ENCODE measurements at regions not wholly inside any gene's neighbourhood (a gene's known extent, or its start where the extent isn't known, plus 50 kb on each side); places are given as distances from the start of the nearest gene placed in this dataset.

- POLR2A ChIA-PET: no interaction called here
- H3K4me3 Mint-ChIP-seq: no peak overlapping the region
- H3K36me3 Mint-ChIP-seq (ENCODE audit: low read depth): no peaks in the 10 kb centered on the region
- no peaks in the 10 kb centered on the region for H3K27me3 Mint-ChIP-seq (ENCODE audit: low read depth)
- H3K27ac Mint-ChIP-seq: no peak overlapping the region
- H3K4me1 Mint-ChIP-seq (ENCODE audit: low read depth): no peaks in the 10 kb centered on the region
- no peak for ATAC-seq
- no peaks in the 10 kb centered on the region for H3K9me3 Mint-ChIP-seq (ENCODE audit: insufficient read depth)
- CTCF ChIA-PET: no interaction called here
- no peak for DNase-seq
Measured at GRCh38 chr12:28122756-28123155, 67.5 kb upstream of the CCDC91 start.

GRCh38 chr12:28127455-28127854 is 62.8 kb upstream of the CCDC91 start:
- no peak overlapping the region for H3K27ac Mint-ChIP-seq
- H3K4me1 Mint-ChIP-seq (ENCODE audit: low read depth): no peaks in the 10 kb centered on the region
- no peak for DNase-seq
- no peaks in the 10 kb centered on the region for H3K27me3 Mint-ChIP-seq (ENCODE audit: low read depth)
- H3K9me3 Mint-ChIP-seq (ENCODE audit: insufficient read depth): no peaks in the 10 kb centered on the region
- no peaks in the 10 kb centered on the region for H3K36me3 Mint-ChIP-seq (ENCODE audit: low read depth)
- ChIA-PET CTCF (interaction anchor here (1.2 kb wide), 1 partner anchor 8 kb away, joined by 3 read pairs; no protein-coding TSS in a partner anchor), POLR2A (no interaction called here)
- no peak overlapping the region for H3K4me3 Mint-ChIP-seq
- no peak for ATAC-seq

- DNase-seq (no peak), ATAC-seq (no peak)
- ChIA-PET CTCF (no interaction called here), POLR2A (no interaction called here)
- H3K9me3 Mint-ChIP-seq (ENCODE audit: insufficient read depth): no peaks in the 10 kb centered on the region
- no peaks in the 10 kb centered on the region for H3K36me3 Mint-ChIP-seq (ENCODE audit: low read depth)
- H3K4me1 Mint-ChIP-seq (ENCODE audit: low read depth): no peaks in the 10 kb centered on the region
- peaks cover under 1% of the 10 kb centered on the region for H3K27me3 Mint-ChIP-seq (ENCODE audit: low read depth)
- no peak overlapping the region for H3K4me3 Mint-ChIP-seq
- H3K27ac Mint-ChIP-seq: no peak overlapping the region
Measured at GRCh38 chr12:28129031-28129430, 61.2 kb upstream of the CCDC91 start.

- Mint-ChIP-seq H3K36me3 (ENCODE audit: low read depth) (no peaks in the 10 kb centered on the region), H3K9me3 (ENCODE audit: insufficient read depth) (no peaks in the 10 kb centered on the region), H3K4me3 (no peak overlapping the region), H3K27ac (no peak overlapping the region), H3K4me1 (ENCODE audit: low read depth) (no peaks in the 10 kb centered on the region), H3K27me3 (ENCODE audit: low read depth) (peaks cover 3% of the 10 kb centered on the region)
- no peak for DNase-seq
- ATAC-seq: no peak
- CTCF ChIA-PET: no interaction called here
- POLR2A ChIA-PET: no interaction called here
Measured at GRCh38 chr12:28130234-28130624, 60.0 kb upstream of the CCDC91 start.

GRCh38 chr12:28130625-28131598 is 59.3 kb upstream of the CCDC91 start:
- ATAC-seq: no peak
- no peak overlapping the region for H3K27ac Mint-ChIP-seq
- H3K36me3 Mint-ChIP-seq (ENCODE audit: low read depth): no peaks in the 10 kb centered on the region
- DNase-seq: no peak
- H3K9me3 Mint-ChIP-seq (ENCODE audit: insufficient read depth): no peaks in the 10 kb centered on the region
- H3K4me1 Mint-ChIP-seq (ENCODE audit: low read depth): no peaks in the 10 kb centered on the region
- ChIA-PET CTCF (no interaction called here), POLR2A (no interaction called here)
- H3K27me3 Mint-ChIP-seq (ENCODE audit: low read depth): peaks cover 3% of the 10 kb centered on the region
- no peak overlapping the region for H3K4me3 Mint-ChIP-seq

- no peak for DNase-seq
- H3K27ac Mint-ChIP-seq: no peak overlapping the region
- peaks cover 3% of the 10 kb centered on the region for H3K27me3 Mint-ChIP-seq (ENCODE audit: low read depth)
- ChIA-PET CTCF (no interaction called here), POLR2A (no interaction called here)
- no peak overlapping the region for H3K4me3 Mint-ChIP-seq
- no peak for ATAC-seq
- no peaks in the 10 kb centered on the region for H3K4me1 Mint-ChIP-seq (ENCODE audit: low read depth)
- no peaks in the 10 kb centered on the region for H3K36me3 Mint-ChIP-seq (ENCODE audit: low read depth)
- no peaks in the 10 kb centered on the region for H3K9me3 Mint-ChIP-seq (ENCODE audit: insufficient read depth)
Measured at GRCh38 chr12:28132398-28132797, 57.9 kb upstream of the CCDC91 start.

- DNase-seq (no peak), ATAC-seq (no peak)
- Mint-ChIP-seq H3K9me3 (ENCODE audit: insufficient read depth) (no peaks in the 10 kb centered on the region), H3K4me1 (ENCODE audit: low read depth) (no peaks in the 10 kb centered on the region), H3K4me3 (no peak overlapping the region), H3K27ac (no peak overlapping the region), H3K27me3 (ENCODE audit: low read depth) (peaks cover 3% of the 10 kb centered on the region), H3K36me3 (ENCODE audit: low read depth) (no peaks in the 10 kb centered on the region)
- POLR2A ChIA-PET: no interaction called here
- CTCF ChIA-PET: interaction anchor here (0.6 to 1.6 kb wide), 2 partner anchors 9 to 26 kb away, joined by 3 read pairs; no protein-coding TSS in a partner anchor
Measured at GRCh38 chr12:28135801-28136439, 54.3 kb upstream of the CCDC91 start.

- ChIA-PET CTCF (no interaction called here), POLR2A (no interaction called here)
- Mint-ChIP-seq H3K36me3 (ENCODE audit: low read depth) (no peaks in the 10 kb centered on the region), H3K4me3 (no peak overlapping the region), H3K27me3 (ENCODE audit: low read depth) (peaks cover 6% of the 10 kb centered on the region), H3K27ac (no peak overlapping the region), H3K4me1 (ENCODE audit: low read depth) (no peaks in the 10 kb centered on the region), H3K9me3 (ENCODE audit: insufficient read depth) (no peaks in the 10 kb centered on the region)
- ATAC-seq (no peak), DNase-seq (no peak)
Measured at GRCh38 chr12:28137414-28137813, 52.8 kb upstream of the CCDC91 start.

GRCh38 chr12:28140404-28140803 is 49.9 kb upstream of the CCDC91 start:
- H3K4me1 Mint-ChIP-seq (ENCODE audit: low read depth): no peaks in the 10 kb centered on the region
- no peaks in the 10 kb centered on the region for H3K36me3 Mint-ChIP-seq (ENCODE audit: low read depth)
- H3K27ac Mint-ChIP-seq: no peak overlapping the region
- no peak for ATAC-seq
- no peak overlapping the region for H3K4me3 Mint-ChIP-seq
- no peaks in the 10 kb centered on the region for H3K9me3 Mint-ChIP-seq (ENCODE audit: insufficient read depth)
- POLR2A ChIA-PET: no interaction called here
- peaks cover 4% of the 10 kb centered on the region for H3K27me3 Mint-ChIP-seq (ENCODE audit: low read depth)
- CTCF ChIA-PET: no interaction called here
- no peak for DNase-seq

All from activated CD8-positive, alpha-beta T cell treated with anti-CD3 and anti-CD28 coated beads, Interleukin-2, amount 10 ng/mL, durations not matched to agents 7 days and 5 days (primary cell).